NCI-H82 treated with DMSO at 0.1 percent for 48 hours (cell line): ENCODE measurements at regions not wholly inside any gene's neighbourhood (a gene's known extent, or its start where the extent isn't known, plus 50 kb on each side); places are given as distances from the start of the nearest gene placed in this dataset.
"Not testable (repeated sequence)": the region's sequence is repeated elsewhere in the genome, so short reads cannot be mapped to it uniquely, and the experiment has no call there.

Experiments used
- DNase-seq: peaks from one replicate; lab custom pipeline; 2025; ENCODE audit not compliant: unreplicated experiment; lab: John Stamatoyannopoulos, UW

GRCh38 chr12:114136631-114137030 is 170.5 kb upstream of the RBM19 start:
- DNase-seq, result no peak

DNA sequence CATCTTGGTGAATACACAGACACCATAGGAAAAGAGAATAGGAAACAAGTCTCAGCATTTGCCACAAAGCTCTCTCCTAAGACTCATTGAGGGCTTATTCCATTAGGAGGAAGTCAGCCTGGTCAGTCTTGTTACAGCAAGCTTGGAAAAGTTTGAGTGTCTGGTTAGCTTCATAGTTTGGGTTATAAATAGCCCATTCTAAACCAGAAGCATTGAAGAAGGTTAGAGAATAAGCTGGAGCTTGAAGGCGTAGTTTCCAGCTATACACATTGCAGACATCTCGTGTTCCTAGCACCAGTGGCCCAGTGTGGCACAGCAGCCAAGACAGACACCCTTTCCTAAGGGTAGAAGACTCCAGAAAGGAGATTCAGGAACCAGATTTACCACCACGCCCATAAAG is 168.8 kb upstream of the RBM19 start:
- DNase-seq, result no peak

- no peak for DNase-seq
Observed at GRCh38 chr12:114131824-114132223, 165.7 kb upstream of the RBM19 start.

DNA sequence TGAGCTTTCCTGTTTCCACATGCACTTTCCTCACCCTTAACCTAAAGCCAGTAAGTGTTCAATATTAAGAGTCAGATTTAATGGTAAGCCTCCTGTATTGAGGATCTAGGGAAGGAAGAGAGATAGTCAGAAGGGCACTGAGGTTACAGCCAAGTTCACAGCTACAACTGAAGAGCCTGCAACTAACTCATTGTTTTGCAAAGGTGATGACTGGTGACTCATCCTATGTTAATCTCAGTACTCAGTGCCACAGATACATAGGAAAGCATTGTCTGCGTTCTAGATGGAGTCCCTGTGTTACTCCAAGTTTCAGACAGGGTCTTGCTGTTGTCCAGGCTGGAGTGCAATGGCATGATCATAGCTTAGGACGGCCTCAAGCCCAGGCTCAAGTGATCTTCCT is 157.0 kb upstream of the RBM19 start:
- DNase-seq, result no peak

- no peak for DNase-seq
Observed at GRCh38 chr12:114122016-114122415, 155.9 kb upstream of the RBM19 start.

DNA sequence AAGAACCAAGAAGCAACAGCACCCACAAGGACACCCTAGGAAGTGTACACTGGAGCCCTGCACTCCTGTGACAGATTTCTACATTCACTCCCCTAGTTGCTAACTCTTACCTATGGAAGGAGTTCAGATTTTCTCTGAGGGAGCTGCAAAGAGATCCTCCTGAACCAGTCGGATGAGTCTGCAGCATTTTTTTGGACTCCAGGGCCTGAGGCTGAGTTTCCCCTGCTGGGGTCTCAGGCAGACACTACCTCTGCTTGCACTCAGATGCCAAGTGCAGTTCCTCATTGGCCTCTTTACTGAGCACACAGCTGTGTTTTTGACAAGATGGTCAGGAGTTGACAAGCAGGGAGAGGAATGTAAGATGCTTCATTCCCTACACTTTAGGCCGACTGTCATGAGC is 153.2 kb upstream of the RBM19 start:
- no peak for DNase-seq

GRCh38 chr12:114096461-114096860 is 130.3 kb upstream of the RBM19 start:
- DNase-seq, result no peak

DNA sequence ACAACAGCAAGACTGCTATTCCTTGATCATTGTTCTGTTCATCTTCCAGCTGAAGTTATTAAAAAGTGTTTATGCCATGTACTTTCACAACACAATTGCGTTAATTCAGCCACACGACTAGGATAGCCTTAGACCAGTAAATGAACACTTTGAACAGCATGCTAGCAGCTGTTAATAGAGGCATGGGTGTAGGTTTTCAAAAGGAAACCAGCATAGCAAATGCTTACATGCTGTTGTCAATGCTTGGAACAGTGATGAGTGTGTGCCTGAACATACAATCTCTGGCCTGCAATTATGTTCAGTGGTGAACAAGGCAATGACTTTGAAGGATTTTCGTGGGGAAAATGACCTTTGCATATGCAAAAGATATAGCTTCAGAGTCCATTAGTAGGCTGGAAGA is 127.4 kb upstream of the RBM19 start:
- DNase-seq, result no peak

- no peak for DNase-seq
Observed at GRCh38 chr12:114092981-114093380, 126.9 kb upstream of the RBM19 start.

GRCh38 chr12:114090211-114090610 is 124.1 kb upstream of the RBM19 start:
- DNase-seq, result no peak

GRCh38 chr12:114073076-114073475 is 107.0 kb upstream of the RBM19 start:
- peak; percentile 0 for DNase-seq

DNA sequence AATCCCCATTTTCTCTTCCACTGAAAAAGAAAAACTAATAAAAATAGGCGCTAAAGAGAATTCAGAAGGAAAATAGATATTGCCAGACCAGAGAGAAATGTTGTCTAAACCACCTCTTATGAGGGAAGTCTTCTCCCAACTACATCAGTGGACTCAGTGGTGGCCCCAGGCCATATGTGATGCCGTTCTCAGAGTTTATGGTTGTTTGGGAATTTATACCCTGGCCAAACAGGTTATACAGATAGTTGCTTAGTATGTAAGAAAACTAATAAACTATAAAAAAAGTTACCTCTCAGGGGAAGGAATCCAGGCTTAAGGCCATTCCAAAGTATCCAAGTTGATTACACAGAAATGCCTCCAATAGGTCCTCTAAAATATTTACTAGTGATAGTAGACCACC is 103.4 kb upstream of the RBM19 start:
- DNase-seq, result no peak

- DNase-seq, result no peak
Observed at GRCh38 chr12:114064497-114064896, 98.4 kb upstream of the RBM19 start.

DNA sequence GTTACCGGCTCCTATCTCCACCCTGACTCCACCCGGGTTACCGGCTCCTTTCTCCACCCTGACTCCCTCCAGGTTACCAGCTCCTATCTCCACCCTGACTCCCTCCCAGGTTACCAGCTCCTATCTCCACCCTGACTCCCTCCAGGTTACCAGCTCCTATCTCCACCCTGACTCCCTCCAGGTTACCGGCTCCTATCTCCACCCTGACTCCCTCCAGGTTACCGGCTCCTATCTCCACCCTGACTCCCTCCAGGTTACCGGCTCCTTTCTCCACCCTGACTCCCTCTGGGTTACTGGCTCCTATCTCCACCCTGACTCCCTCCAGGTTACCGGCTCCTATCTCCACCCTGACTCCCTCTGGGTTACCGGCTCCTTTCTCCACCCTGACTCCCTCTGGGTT is 97.9 kb upstream of the RBM19 start:
- DNase-seq, result not testable (repeated sequence)

DNA sequence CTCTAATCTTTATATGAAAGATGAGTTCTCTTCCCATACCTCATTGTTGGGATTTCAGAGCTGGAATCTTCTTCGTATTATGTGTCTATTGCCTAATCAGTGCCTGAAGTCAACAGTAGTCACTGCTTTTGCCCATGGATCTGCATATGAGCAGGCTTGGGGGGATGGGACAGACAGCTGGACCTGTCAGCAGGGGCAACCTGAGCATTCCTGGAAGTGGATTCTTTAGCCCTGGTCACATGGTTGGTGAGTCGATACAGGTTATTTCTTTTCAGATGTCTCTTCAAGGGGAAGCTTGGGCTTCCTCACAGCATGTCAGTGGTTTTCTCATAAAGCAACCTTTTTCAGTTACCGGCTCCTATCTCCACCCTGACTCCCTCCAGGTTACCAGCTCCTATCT is 97.3 kb upstream of the RBM19 start:
- no peak for DNase-seq

GRCh38 chr12:114056351-114056750 is 90.2 kb upstream of the RBM19 start:
- DNase-seq, result not testable (repeated sequence)

- no peak for DNase-seq
Observed at GRCh38 chr12:114054982-114055381, 88.9 kb upstream of the RBM19 start.

GRCh38 chr12:114046236-114046998 is 80.3 kb upstream of the RBM19 start:
- DNase-seq, result no peak

GRCh38 chr12:114045349-114045748 is 79.2 kb upstream of the RBM19 start:
- DNase-seq, result no peak

DNA sequence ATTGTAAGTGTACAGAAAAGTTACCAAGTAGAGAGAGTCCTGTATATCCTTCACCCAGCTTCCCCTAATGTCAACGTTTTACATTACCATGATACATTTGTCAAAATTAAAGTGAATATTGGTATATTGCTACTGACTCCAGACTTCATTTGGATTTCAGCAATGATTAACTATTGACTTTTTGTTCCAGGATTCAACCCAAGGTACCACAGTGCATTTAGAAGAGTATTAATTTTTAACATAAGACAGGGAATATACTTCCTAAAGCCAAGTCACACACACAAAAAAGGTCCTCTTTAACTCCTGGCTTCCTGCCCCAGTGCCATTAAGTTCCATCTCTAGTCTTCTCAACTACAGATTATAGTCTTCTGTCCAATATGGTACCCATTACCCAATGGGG is 75.5 kb upstream of the RBM19 start:
- DNase-seq, result no peak

DNA sequence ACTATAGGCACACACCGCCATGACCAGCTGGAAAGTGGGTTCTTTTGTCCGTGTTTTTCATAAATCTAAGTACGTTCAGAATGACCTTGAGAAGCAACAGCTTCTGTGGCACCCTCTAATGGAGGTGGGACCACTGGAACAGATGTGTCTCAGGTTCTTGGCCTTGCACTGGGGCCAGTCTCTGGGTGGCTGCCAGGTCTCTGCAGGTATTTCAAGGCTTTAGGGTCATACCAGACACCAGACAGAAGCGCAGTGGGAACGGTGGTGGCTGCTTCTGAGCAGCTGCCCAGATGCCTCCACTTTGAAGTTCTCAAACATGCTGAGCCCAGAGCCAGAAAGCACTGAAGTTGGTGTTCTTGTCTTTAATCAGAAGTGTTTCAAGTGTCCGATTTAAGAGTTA is 75.0 kb upstream of the RBM19 start:
- no peak for DNase-seq

- DNase-seq, result no peak
Observed at GRCh38 chr12:114038962-114039361, 72.8 kb upstream of the RBM19 start.

DNA sequence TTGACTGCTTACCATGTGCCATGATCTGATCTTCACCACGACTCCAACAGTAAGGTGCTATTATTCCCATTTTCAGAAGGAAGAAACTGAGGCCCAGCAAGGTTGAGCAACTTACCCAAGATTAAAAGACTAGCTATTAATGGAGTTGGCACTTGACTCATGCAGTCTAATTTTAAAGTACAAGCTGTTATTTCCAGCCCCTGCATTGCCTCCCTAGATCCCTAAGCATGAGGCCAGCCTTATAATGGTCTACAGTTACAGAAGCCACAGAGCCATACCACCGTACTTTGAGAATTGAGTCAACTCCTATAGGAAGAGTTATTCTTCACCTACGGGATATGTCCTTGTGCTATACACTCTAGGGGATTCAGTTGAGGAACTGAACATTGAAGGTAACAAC is 66.7 kb upstream of the RBM19 start:
- DNase-seq, result no peak
